HEK293 (cell line): ENCODE measurements at regions not wholly inside any gene's neighbourhood (a gene's known extent, or its start where the extent isn't known, plus 50 kb on each side); places are given as distances from the start of the nearest gene placed in this dataset.

Experiments
- CTCF ChIA-PET: fragments of 350-600 bp; formaldehyde crosslinking; extraction: SDS; loops from one replicate; lab custom pipeline; 2021; ENCODE audit warnings: antibody characterized with exemption; lab: Yijun Ruan, JAX
- POLR2A ChIA-PET: fragments of 300-600 bp; formaldehyde crosslinking; extraction: SDS; loops from one replicate; lab custom pipeline; 2020; ENCODE audit warnings: antibody characterized with exemption, inconsistent platforms; lab: Yijun Ruan, JAX
- H3K27ac ChIP-seq: fragments of 200-500 bp; sonication (Bioruptor generic); 2 replicates; pipeline ENCODE4 v1.5.1; 2014; ENCODE audit warnings: low read depth, low read length, control low read depth, inconsistent platforms; ENCODE audit errors: extremely low read depth
- H3K36me3 ChIP-seq, 2 experiments: fragments of 200-500 bp in 1 of 2; sonication (Bioruptor generic) in 1 of 2; 1 replicate in 1 of 2; 2 replicates in 1 of 2; pipeline ENCODE4 v1.5.1; 2014 to 2017; ENCODE audit warnings: inconsistent platforms in 2 of 2, low read length in 2 of 2; ENCODE audit not compliant: control insufficient read depth in 2 of 2, insufficient read depth in 1 of 2
- H3K4me1 ChIP-seq: fragments of 200-500 bp; sonication (Bioruptor generic); 2 replicates; pipeline ENCODE4 v1.5.1; 2014; ENCODE audit warnings: mild to moderate bottlenecking, low read length, inconsistent platforms; ENCODE audit not compliant: control insufficient read depth, insufficient read depth
- H3K4me3 ChIP-seq: 2 replicates; pipeline ENCODE4 v1.5.1; 2011; ENCODE audit warnings: low read depth, mild to moderate bottlenecking, control low read depth, low read length, moderate library complexity
- H3K9me3 ChIP-seq: fragments of 200-500 bp; sonication (Bioruptor generic); 2 replicates; pipeline ENCODE4 v1.5.1; 2014; ENCODE audit warnings: low read depth, low read length, inconsistent platforms; ENCODE audit not compliant: control insufficient read depth, insufficient read depth
- AEBP2 ChIP-seq: fragments of 450-650 bp; formaldehyde crosslinking; IDR thresholded peaks from 2 replicates; pipeline ENCODE4 v1.5.1; 2016; ENCODE audit warnings: missing biosample characterization, missing genetic modification characterization, borderline replicate concordance
- ATF2 ChIP-seq: fragments of 450-650 bp; formaldehyde crosslinking; IDR thresholded peaks from 2 replicates; pipeline ENCODE4 v1.5.1; 2016; ENCODE audit warnings: missing biosample characterization, missing genetic modification characterization, low read depth
- BCL11A ChIP-seq: fragments of 450-650 bp; formaldehyde crosslinking; IDR thresholded peaks from 2 replicates; pipeline ENCODE4 v1.5.1; 2016; ENCODE audit warnings: low read depth, missing biosample characterization, missing genetic modification characterization
- EGR2 ChIP-seq: fragments of 450-650 bp; formaldehyde crosslinking; IDR thresholded peaks from 2 replicates; pipeline ENCODE4 v1.5.1; 2016; ENCODE audit warnings: low read depth, missing biosample characterization, missing genetic modification characterization
- GLI2 ChIP-seq: fragments of 450-650 bp; formaldehyde crosslinking; IDR thresholded peaks from 2 replicates; pipeline ENCODE4; 2017; ENCODE audit warnings: missing biosample characterization, missing genetic modification characterization, low read depth, borderline replicate concordance
- GLIS1 ChIP-seq: fragments of 450-650 bp; formaldehyde crosslinking; IDR thresholded peaks from 2 replicates; pipeline ENCODE4 v1.5.1; 2016; ENCODE audit warnings: missing biosample characterization, missing genetic modification characterization
- MEIS1 ChIP-seq: sonication (generic); formaldehyde crosslinking; IDR thresholded peaks from 2 replicates; pipeline ENCODE4 v1.8.1; 2022; ENCODE audit warnings: missing genetic modification reagents, mild to moderate bottlenecking, borderline replicate concordance
- PRDM10 ChIP-seq: fragments of 450-650 bp; formaldehyde crosslinking; IDR thresholded peaks from 2 replicates; pipeline ENCODE4 v1.5.1; 2016; ENCODE audit warnings: missing biosample characterization, missing genetic modification characterization
- SP7 ChIP-seq: fragments of 450-650 bp; formaldehyde crosslinking; IDR thresholded peaks from 2 replicates; pipeline ENCODE4 v1.5.1; 2016; ENCODE audit warnings: missing biosample characterization, missing genetic modification characterization
- ZBTB20 ChIP-seq: fragments of 450-650 bp; formaldehyde crosslinking; IDR thresholded peaks from 2 replicates; pipeline ENCODE4 v1.5.1; 2016; ENCODE audit warnings: missing biosample characterization, missing genetic modification characterization
- ZBTB44 ChIP-seq: fragments of 450-650 bp; IDR thresholded peaks from 2 replicates; pipeline ENCODE4 v1.5.1; 2018; ENCODE audit warnings: missing biosample characterization, mild to moderate bottlenecking, missing genetic modification characterization
- ZBTB48 ChIP-seq: fragments of 450-650 bp; formaldehyde crosslinking; IDR thresholded peaks from 2 replicates; pipeline ENCODE4 v1.5.1; 2016; ENCODE audit warnings: missing biosample characterization, missing genetic modification characterization
- ZFHX2 ChIP-seq: fragments of 450-650 bp; formaldehyde crosslinking; conservative IDR thresholded peaks from 2 replicates; pipeline ENCODE4 v1.5.1; 2016; ENCODE audit warnings: missing biosample characterization, missing genetic modification characterization
- ZIC2 ChIP-seq: fragments of 450-650 bp; formaldehyde crosslinking; IDR thresholded peaks from 2 replicates; pipeline ENCODE4 v1.5.1; 2016; ENCODE audit warnings: missing biosample characterization, missing genetic modification characterization
- ZNF140 ChIP-seq: fragments of 450-650 bp; formaldehyde crosslinking; IDR thresholded peaks from 2 replicates; pipeline ENCODE4 v1.5.1; 2016; ENCODE audit warnings: missing biosample characterization, missing genetic modification characterization
- ZNF292 ChIP-seq: fragments of 450-650 bp; formaldehyde crosslinking; IDR thresholded peaks from 2 replicates; pipeline ENCODE4 v1.5.1; 2016; ENCODE audit warnings: low read depth, missing biosample characterization, missing genetic modification characterization, borderline replicate concordance
- ZNF394 ChIP-seq: fragments of 450-650 bp; formaldehyde crosslinking; IDR thresholded peaks from 2 replicates; pipeline ENCODE4 v1.5.1; 2016; ENCODE audit warnings: missing biosample characterization, missing genetic modification characterization, mild to moderate bottlenecking, moderate library complexity, borderline replicate concordance
- ZNF558 ChIP-seq: fragments of 450-650 bp; formaldehyde crosslinking; IDR thresholded peaks from 2 replicates; pipeline ENCODE4 v1.5.1; 2016; ENCODE audit warnings: missing biosample characterization, missing genetic modification characterization
- ZNF561 ChIP-seq: fragments of 450-650 bp; IDR thresholded peaks from 2 replicates; pipeline ENCODE4 v1.5.1; 2018; ENCODE audit warnings: missing biosample characterization, missing genetic modification characterization, borderline replicate concordance
- ZNF585B ChIP-seq: fragments of 450-650 bp; formaldehyde crosslinking; IDR thresholded peaks from 2 replicates; pipeline ENCODE4 v1.5.1; 2016; ENCODE audit warnings: missing biosample characterization, missing genetic modification characterization
- ZNF692 ChIP-seq: fragments of 450-650 bp; formaldehyde crosslinking; IDR thresholded peaks from 2 replicates; pipeline ENCODE4 v1.5.1; 2016; ENCODE audit warnings: missing biosample characterization, missing genetic modification characterization
- ZNF701 ChIP-seq: fragments of 450-650 bp; formaldehyde crosslinking; IDR thresholded peaks from 2 replicates; pipeline ENCODE4 v1.5.1; 2016; ENCODE audit warnings: missing biosample characterization, missing genetic modification characterization
- ZNF704 ChIP-seq: fragments of 450-650 bp; formaldehyde crosslinking; IDR thresholded peaks from 2 replicates; pipeline ENCODE4 v1.5.1; 2016; ENCODE audit warnings: missing biosample characterization, missing genetic modification characterization
- ZNF785 ChIP-seq: fragments of 450-650 bp; formaldehyde crosslinking; IDR thresholded peaks from 2 replicates; pipeline ENCODE4 v1.5.1; 2016; ENCODE audit warnings: missing biosample characterization, missing genetic modification characterization
- ZNF830 ChIP-seq: fragments of 450-650 bp; IDR thresholded peaks from 2 replicates; pipeline ENCODE4 v1.5.0; 2018; ENCODE audit warnings: missing biosample characterization, missing genetic modification characterization, low read depth, mild to moderate bottlenecking, moderate library complexity
- ZXDB ChIP-seq: fragments of 450-650 bp; formaldehyde crosslinking; IDR thresholded peaks from 2 replicates; pipeline ENCODE4 v1.5.1; 2016; ENCODE audit warnings: missing biosample characterization, missing genetic modification characterization

GRCh38 chr3:72082776-72083462 lies 298.0 kb upstream of the PROK2 start (continued):
- no peak for TF ChIP-seq ZNF561
- TF ChIP-seq ZBTB44 (tag by site-specific recombination) = no peak
- TF ChIP-seq ZNF692 (tag by site-specific recombination) = 0 out of 2 replicates have a peak, but pooled peaks have one; percentile 33
- TF ChIP-seq ZXDB (tag by site-specific recombination) = peak; percentile 78
- no peak for TF ChIP-seq ZNF785 (tag by site-specific recombination)
- TF ChIP-seq GLI2 = peak; percentile 34; the same call in 1 of the 2 replicates
- TF ChIP-seq ZFHX2 (tag by site-specific recombination) = peak; percentile 78
- TF ChIP-seq BCL11A (tag by site-specific recombination) = no peak
- TF ChIP-seq ZNF558 (tag by site-specific recombination) = no peak
- TF ChIP-seq ZNF140 (tag by site-specific recombination) = no peak
- TF ChIP-seq ZBTB20 = peak; percentile 59
- peak; percentile 65 for TF ChIP-seq SP7

- TF ChIP-seq ZNF561 (no peak), AEBP2 (tag by site-specific recombination) (no peak), ZNF704 (tag by site-specific recombination) (no peak), ZNF292 (tag by site-specific recombination) (no peak), SP7 (no peak), ZNF394 (tag by site-specific recombination) (no peak), ZNF701 (tag by site-specific recombination) (no peak), ATF2 (tag by site-specific recombination) (no peak), ZBTB48 (no peak), ZNF585B (no peak), PRDM10 (no peak), EGR2 (tag by site-specific recombination) (no peak), GLIS1 (tag by site-specific recombination) (no peak), ZIC2 (tag by site-specific recombination) (no peak), ZNF830 (no peak), MEIS1 (CRISPR knock-in tag) (no peak)
- Histone ChIP-seq H3K27ac (peak overlapping the region; percentile 51), H3K4me1 (peaks cover 3% of the 10 kb centered on the region), H3K9me3 (no peaks in the 10 kb centered on the region), H3K4me3 (no peak overlapping the region), H3K36me3 (no peaks in the 10 kb centered on the region)
- CTCF ChIA-PET = no interaction called here
- POLR2A ChIA-PET = no interaction called here
Observed at GRCh38 chr3:72082186-72082715, 297.3 kb upstream of the PROK2 start.
